ENCODE measurements at regions not wholly inside any gene's neighbourhood (a gene's known extent, or its start where the extent isn't known, plus 50 kb on each side); places are given as distances from the start of the nearest gene placed in this dataset.

GRCh38 chr5:89436464-89436863 is 553.5 kb upstream of the MEF2C start:
- TF ChIP-seq CTCF (IDR thresholded peaks at IDR 0.05; ENCODE audit: poor library complexity, severe bottlenecking) (no peak), EZH2 (IDR thresholded peaks at IDR 0.05; ENCODE audit: borderline replicate concordance, insufficient read depth, low read length, poor library complexity, severe bottlenecking) (no peak), POLR2AphosphoS5 (IDR thresholded peaks at IDR 0.05) (no peak), RAD21 (conservative IDR thresholded peaks at IDR 0.05) (no peak), SMC3 (conservative IDR thresholded peaks at IDR 0.05; ENCODE audit: poor library complexity) (no peak), EP300 (conservative IDR thresholded peaks at IDR 0.05; ENCODE audit: poor library complexity, severe bottlenecking) (no peak)

Measured in neural cell (in vitro differentiated cells).